UCSD-AML1 (cell line): ENCODE measurements at regions not wholly inside any gene's neighbourhood (a gene's known extent, or its start where the extent isn't known, plus 50 kb on each side); places are given as distances from the start of the nearest gene placed in this dataset.
A peak's percentile ranks its signal among the peaks of the same experiment; 100 is the strongest.
"Not testable (repeated sequence)": the region's sequence is repeated elsewhere in the genome, so short reads cannot be mapped to it uniquely, and the experiment has no call there.

Experiments used
- DNase-seq: peaks from one replicate; lab custom pipeline; 2025; ENCODE audit not compliant: unreplicated experiment; lab: John Stamatoyannopoulos, UW

- no peak for DNase-seq
Observed at GRCh38 chr16:26578748-26579147, 488.0 kb upstream of the C16orf82 start.

GRCh38 chr16:26583803-26584202 is 482.9 kb upstream of the C16orf82 start:
- no peak for DNase-seq

- DNase-seq, result no peak
Observed at GRCh38 chr16:26593700-26594099, 473.0 kb upstream of the C16orf82 start.

- DNase-seq, result no peak
Observed at GRCh38 chr16:26594666-26595065, 472.1 kb upstream of the C16orf82 start.

DNA sequence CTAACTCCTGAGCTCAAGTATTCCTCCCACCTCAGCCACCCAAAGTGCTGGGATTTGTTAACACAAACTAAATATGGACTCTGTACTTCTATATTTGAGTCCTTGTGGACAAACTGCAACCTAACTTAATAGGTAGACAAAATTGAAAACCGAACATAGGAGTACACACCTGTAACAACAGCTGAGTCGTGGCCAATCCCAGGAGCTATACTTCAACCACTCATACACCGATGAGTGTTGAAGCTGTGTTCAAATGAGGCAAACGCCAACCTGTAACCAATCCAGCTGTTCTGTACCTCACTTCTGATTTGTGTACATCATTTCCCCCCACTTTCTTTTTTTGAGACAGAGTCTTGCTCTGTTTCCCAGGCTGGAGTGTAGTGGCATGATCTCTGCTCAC is 471.5 kb upstream of the C16orf82 start:
- no peak for DNase-seq

GRCh38 chr16:26596033-26596432 is 470.7 kb upstream of the C16orf82 start:
- not testable (repeated sequence) for DNase-seq

DNA sequence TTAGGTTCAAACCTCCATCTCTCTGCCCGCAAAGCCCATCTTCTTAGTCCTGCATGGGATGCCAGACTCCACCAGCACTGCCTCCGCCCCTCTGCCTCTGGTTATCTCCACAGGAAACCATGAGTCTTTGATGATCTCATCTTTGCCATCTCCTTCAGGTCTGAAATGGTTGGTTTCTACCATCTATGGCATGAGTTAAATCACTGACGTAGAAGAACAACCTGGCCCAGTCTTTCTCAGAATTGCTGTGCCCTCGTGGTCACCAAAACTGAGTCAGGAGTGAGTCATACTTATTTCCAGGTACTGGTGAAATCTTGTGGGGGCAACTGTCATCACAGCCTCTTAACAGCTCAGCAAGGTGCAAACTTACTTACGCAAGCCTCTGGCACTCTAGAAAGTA is 468.7 kb upstream of the C16orf82 start:
- no peak for DNase-seq

- no peak for DNase-seq
Observed at GRCh38 chr16:26598998-26599784, 467.5 kb upstream of the C16orf82 start.

DNA sequence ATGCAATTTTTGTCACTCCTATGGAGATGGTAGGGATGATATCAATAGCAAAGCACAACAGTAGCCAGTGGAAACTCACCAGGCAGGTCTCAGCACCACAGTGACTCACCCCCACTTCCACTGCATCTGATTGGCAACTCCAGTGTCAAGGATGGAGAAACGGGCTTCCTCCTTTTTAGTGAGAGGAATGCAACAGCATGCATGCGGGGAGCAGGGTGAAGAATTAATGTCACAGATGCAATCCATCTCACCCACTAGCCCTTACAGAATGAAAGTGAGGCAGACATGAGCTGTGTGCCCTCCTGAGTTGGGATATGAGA is 467.0 kb upstream of the C16orf82 start:
- DNase-seq, result no peak

GRCh38 chr16:26601335-26601734 is 465.4 kb upstream of the C16orf82 start:
- DNase-seq, result no peak

DNA sequence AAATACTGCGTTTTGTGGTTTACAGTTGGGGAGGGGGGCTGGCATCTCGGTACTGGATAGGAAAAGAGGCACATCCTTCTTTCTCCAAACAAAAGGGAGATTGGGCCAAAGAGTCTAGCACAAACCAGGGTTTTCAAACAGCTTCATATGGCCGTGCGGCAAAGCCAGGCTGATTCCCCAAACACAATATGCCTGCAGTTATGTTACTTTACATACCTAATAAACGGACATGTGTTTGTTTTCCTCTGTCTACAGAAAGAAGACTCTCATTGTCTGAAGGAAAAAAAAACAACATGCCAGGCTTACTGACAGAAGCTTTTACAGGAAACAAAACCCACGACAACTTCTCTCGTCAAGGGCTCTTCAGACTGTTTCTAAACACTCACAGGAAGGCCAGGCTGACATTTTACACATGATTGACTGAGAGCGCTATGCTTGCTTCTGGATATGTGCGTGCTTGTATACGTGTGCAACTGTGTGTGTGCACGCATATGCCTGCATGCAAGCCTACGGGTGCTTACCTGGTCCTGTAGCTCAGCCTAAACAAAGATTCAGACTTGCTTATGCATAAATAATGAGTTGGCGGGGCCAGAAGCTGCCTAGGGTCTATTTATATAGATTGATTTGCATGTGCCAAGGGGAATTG is 461.0 kb upstream of the C16orf82 start:
- DNase-seq, result no peak

- DNase-seq, result no peak
Observed at GRCh38 chr16:26606381-26607150, 460.2 kb upstream of the C16orf82 start.

- DNase-seq, result peak; percentile 34
Observed at GRCh38 chr16:26614237-26614841, 452.4 kb upstream of the C16orf82 start.

DNA sequence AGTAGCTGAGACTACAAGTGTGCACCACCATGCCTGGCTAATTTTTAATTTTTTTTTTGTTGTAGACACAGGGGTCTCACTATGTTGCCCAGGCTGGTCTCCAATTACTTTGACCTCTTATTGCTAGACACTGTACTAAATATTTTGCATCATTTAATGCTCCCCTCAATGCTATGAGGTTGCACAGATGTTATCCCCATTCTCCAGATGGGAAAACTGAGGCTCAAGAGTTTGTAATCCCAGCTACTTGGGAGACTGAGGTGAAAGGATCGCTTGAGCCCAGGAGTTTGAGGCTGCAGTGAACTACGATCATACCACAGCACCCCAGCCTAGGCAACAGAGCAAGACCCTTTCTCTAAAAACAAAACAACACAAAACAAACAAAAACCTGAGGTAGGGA is 443.3 kb upstream of the C16orf82 start:
- no peak for DNase-seq

- no peak for DNase-seq
Observed at GRCh38 chr16:26627958-26628357, 438.8 kb upstream of the C16orf82 start.

DNA sequence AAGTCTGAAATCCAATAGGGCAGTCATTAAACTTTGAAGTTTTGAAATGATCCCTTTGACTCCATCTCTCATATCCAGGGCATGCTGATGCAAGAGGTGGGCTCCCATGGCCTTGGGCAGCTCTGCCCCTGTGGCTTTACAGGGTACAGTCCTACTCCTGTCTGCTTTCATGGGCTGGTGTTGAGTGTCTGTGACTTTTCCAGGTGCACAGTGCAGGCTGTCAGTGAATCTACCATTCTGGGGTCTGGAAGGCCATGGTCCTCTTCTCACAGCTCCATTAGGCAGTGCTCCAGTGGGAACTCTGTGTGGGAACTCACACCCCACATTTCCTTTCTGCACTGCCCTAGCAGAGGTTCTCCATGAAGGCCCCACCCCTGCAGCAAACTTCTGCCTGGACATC is 435.4 kb upstream of the C16orf82 start:
- DNase-seq, result not testable (repeated sequence)

GRCh38 chr16:26642047-26642664 is 424.6 kb upstream of the C16orf82 start:
- no peak for DNase-seq

- DNase-seq, result no peak
Observed at GRCh38 chr16:26643519-26643918, 423.2 kb upstream of the C16orf82 start.

GRCh38 chr16:26644912-26645543 is 421.7 kb upstream of the C16orf82 start:
- no peak for DNase-seq

DNA sequence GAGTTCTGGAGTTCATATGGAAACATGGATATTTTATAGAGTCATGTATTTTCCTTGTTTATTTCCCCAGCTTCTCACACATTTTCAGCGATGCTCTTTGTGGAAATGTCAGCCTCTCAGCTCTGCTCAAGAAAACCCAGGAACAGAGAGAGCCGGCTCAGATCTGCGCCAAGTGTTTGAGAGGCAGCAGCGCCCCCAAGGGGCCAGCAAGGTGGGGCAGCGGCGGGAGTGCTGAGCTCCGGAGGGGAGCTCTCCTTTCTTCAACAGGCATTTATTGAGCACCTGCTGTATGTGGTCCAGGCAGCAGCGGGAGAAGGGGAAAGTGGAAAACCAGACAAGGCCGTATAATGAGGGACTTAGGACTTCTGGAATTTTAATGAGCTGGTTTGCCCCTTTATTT is 421.1 kb upstream of the C16orf82 start:
- DNase-seq, result peak; percentile 33

GRCh38 chr16:26647870-26648269 is 418.9 kb upstream of the C16orf82 start:
- DNase-seq, result no peak
